KOPT-K1 (cell line): ENCODE measurements at regions not wholly inside any gene's neighbourhood (a gene's known extent, or its start where the extent isn't known, plus 50 kb on each side); places are given as distances from the start of the nearest gene placed in this dataset.

Experiments
- H3K27ac ChIP-seq: fragments of 200-600 bp; sonication (generic); 2 replicates; pipeline ENCODE4 v1.5.1; 2016; ENCODE audit warnings: antibody characterized with exemption, mild to moderate bottlenecking, low read depth, low read length; ENCODE audit not compliant: poor library complexity, severe bottlenecking
- H3K36me3 ChIP-seq: fragments of 200-600 bp; sonication (generic); 2 replicates; pipeline ENCODE4 v1.5.1; 2017; ENCODE audit warnings: antibody characterized with exemption, mild to moderate bottlenecking, low read length, moderate library complexity; ENCODE audit not compliant: insufficient read depth
- H3K9me3 ChIP-seq: fragments of 200-600 bp; sonication (generic); 2 replicates; pipeline ENCODE4 v1.5.1; 2017; ENCODE audit warnings: antibody characterized with exemption, low read length, mild to moderate bottlenecking; ENCODE audit not compliant: insufficient read depth, poor library complexity, severe bottlenecking

DNA sequence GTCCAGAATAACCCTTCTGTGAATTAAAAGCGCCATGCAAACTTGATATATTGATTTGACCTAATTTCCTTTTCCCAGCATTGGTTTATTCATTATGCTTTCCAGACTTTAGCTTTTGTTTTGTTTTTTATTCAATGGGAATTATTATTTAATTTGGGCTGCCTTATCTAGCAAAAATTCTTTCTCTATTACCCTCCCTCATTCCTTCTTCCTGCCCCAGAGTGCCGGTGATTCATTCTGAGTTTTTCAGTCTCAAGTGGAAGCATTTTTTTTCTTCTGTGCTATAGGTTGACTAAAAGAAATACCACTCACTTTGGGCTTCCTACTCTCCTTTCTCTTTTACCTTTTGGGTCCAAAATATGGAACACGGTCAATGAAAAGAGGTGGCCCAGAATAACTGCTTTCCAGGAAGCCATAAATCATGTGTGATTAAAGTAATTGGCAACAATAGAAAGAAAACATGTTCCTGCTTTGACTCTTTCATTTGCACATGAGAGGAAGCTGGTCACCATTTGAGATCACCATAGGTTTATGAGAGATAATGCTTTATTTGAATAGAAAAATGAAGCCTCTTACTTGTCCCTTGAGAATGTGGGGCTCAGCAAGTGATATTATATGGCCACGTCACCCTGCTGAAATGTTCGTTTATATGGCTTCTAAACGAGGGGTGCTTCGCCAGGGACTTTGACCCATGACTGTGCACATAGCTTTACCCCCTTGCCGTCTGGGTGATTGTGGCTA, 422.8 kb upstream of the ZEB2 start:
- Histone ChIP-seq H3K36me3 (no peaks in the 10 kb centered on the region), H3K27ac (no peak overlapping the region), H3K9me3 (no peaks in the 10 kb centered on the region)

DNA sequence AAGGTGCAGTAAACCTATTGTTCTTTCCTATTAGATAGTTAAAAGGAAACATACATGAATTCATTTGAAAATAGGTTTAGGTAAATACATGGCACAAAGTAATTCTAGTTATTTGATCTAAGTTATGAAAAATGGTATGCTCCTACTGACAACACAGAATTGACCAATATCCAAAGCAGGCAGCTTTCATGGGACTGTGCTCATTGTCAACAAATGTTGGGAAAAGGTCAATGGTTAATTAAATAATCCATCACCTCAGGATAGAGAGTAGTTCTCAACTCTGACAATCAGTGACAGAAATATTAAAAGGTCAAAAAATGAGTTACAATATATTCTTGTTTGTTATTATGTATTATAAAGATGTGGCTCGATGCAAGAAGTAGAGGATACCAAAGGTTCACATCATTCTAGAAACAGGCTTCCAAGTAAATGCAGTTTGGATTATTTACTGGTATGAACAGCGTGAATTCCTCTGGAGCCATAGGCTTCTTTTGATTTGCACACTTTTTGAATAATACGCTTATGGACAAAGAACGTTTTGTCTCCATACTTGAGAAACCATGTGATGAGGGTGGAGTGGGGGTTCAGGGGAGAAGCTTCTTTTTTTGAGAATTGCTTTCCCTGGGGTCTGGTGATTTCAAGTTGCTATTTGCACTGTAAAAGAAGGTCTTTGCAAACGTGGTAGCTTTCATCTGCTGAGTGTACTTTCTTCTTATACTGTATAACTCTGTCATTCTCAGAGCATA, 422.0 kb upstream of the ZEB2 start:
- no peaks in the 10 kb centered on the region for H3K9me3 ChIP-seq
- no peak overlapping the region for H3K27ac ChIP-seq
- no peaks in the 10 kb centered on the region for H3K36me3 ChIP-seq

DNA sequence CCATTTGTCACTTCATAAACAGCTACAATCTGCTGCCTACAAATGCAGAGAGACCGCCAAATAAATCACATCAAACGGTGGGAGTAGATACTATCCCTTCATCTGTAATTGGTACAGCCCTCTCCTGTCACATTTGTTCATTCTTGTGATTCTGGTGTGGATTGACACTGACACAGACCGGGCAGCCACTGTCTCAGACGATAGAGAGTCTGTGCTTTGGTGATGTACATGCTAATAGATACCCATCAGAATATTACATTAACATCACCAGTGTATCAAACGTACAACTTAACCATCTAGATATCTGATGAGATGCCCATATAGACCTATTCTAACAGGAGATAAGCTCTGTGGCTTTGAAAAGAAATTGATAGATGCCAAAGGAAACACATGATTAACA, 419.7 kb upstream of the ZEB2 start:
- Histone ChIP-seq H3K9me3 (no peaks in the 10 kb centered on the region), H3K36me3 (no peaks in the 10 kb centered on the region), H3K27ac (no peak overlapping the region)

DNA sequence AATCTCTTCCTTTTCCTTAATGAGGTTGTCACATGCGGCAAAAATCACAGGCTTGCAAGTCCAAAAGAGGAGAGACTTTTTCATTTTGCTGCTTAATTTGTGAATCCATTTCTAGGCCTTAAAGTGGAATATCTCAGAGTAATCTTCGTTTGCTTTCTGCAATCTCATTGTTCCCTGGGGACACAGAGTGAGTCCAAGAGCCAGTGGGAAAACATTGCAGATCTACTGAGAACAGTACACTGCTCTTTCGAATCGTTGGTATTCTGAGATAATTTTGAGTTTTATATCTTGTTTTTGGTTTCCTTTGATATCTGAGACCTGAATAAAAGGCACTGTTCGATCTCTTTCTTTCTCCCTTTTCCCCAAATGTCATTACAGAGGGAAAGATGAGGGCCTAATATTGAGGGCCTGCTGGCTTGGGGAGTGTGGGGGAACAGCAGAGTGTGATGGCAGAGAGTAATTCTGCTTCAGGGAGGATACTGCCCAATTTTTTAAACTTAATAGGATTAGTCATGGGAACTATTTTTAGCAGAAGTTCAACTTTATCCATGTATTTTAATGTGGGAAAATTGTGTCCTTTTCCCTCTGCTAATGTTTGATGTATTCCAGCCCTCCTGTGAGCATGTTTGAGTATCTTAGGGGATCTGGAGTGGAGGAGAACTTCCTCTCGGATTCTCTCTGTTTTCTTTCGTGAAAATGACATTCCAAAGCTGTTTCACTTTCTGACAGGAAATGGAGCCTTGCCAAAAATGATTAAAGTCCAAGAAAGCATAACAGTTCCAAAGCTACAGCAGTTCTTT, 418.2 kb upstream of the ZEB2 start:
- Histone ChIP-seq H3K27ac (no peak overlapping the region), H3K9me3 (no peaks in the 10 kb centered on the region), H3K36me3 (no peaks in the 10 kb centered on the region)

DNA sequence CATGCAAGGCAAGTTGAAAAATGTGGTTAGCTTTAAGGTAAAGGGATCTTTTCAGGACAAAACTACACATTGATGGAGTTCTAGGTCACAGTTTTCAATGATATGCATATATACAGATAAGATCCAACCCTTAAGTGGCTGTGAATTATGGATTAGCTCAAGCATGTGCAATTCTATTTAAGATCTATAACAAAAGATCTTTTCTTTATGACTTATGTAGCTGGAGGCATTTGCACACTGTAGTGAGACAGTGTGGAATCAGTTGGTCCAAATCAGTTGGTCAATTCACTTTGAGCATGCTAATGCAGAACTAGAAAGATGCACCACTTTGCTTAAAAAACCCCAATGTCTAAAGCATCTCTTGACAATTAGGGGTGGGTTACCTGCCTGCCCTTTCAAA, 417.1 kb upstream of the ZEB2 start:
- no peaks in the 10 kb centered on the region for H3K9me3 ChIP-seq
- H3K36me3 ChIP-seq = no peaks in the 10 kb centered on the region

DNA sequence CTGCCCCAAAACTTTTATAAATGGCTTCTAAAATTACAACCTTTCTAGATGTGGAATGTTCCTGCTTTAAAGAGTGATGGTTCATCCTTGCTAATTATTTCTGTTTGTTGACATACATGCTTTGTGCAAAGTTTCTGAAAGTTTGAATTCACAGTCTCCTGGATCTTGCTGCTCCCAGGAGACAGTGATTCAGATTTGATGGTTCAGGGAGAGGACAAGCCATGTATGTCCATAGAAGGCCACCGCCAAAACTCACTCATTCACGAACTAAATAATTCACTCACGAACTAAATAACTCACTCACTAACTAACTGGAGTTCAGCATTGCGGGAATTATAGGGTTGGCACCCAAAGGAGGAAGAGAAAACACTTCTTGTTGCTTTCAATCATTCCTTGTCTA, 416.5 kb upstream of the ZEB2 start:
- no peaks in the 10 kb centered on the region for H3K9me3 ChIP-seq
- no peak overlapping the region for H3K27ac ChIP-seq
- no peaks in the 10 kb centered on the region for H3K36me3 ChIP-seq

More for the DNA sequence above, 417.1 kb upstream of the ZEB2 start:
- no peak overlapping the region for H3K27ac ChIP-seq

DNA sequence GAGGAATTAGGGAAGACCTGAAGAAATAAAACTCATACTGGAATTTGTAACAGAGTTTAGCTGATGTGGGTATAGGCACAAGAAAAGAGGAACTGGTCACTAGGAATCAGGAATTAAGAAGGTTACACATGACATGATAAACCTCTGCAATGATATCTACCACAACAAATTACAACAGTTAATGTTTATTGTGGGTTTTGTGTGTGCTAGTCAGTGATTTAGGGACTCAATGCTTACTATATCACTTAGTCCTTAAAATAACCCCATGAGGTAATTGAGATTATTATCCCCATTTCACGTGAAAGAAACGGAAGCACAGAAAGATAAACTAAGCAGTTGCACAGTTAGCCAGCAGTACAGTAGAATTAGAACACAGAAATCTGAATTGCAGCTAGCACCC, 415.8 kb upstream of the ZEB2 start:
- Histone ChIP-seq H3K9me3 (no peaks in the 10 kb centered on the region), H3K36me3 (no peaks in the 10 kb centered on the region), H3K27ac (no peak overlapping the region)

DNA sequence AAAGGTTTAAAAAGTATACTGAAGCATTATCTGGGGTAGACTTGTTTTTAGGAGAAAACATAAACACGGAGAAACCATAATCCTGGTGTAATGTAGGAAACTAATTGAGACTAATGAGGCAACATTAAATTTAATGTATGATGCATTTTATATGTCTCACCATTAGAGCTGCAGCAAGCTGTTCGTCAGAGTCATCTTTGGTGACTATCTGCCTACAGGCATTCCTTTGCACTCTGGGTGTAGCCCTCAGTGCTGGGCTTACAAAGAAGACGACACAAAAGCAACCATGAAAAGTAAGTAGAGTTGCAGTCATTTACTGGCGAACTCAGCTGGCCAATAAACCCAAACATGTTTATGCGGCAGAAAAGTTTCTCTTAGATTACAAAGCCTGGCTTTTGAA, 415.3 kb upstream of the ZEB2 start:
- no peaks in the 10 kb centered on the region for H3K9me3 ChIP-seq
- no peak overlapping the region for H3K27ac ChIP-seq
- no peaks in the 10 kb centered on the region for H3K36me3 ChIP-seq

DNA sequence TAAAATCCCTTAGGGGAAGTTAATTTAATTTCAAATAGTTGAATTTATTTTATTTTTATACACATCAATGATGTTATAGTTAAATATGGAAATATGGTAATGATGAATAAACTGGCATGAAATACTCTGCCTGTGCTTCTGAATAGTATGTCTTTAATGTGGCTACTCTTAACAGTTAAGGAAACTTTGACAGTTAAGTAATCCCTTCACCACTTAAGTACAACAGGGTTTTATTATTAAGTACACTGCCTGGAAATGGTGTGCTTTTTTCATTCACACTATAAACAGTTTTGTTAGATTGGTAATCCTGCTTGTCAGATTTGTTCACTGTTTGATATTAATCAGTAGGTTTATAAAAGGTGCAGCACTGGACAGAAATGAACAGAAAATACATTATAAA, 412.0 kb upstream of the ZEB2 start:
- H3K9me3 ChIP-seq = no peaks in the 10 kb centered on the region
- no peak overlapping the region for H3K27ac ChIP-seq
- H3K36me3 ChIP-seq = no peaks in the 10 kb centered on the region

DNA sequence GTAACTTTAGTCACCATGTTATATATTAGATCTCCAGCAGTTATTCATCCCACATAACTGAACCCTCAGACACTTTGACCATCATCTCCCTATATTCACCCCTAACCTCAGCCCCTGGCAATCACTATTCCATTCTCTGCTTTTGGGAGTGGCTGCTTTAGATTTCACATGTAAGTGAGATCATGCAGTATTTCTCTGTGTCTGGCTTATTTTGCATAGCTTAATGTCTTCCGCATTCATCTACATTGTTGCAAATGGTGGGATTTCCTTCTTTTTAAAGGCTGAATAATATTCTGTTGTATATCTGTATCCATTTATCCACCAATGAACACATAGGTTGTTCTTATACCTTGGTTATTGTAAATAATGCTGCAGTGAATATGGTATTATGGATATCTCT, 411.6 kb upstream of the ZEB2 start:
- H3K27ac ChIP-seq = no peak overlapping the region
- no peaks in the 10 kb centered on the region for H3K9me3 ChIP-seq
- no peaks in the 10 kb centered on the region for H3K36me3 ChIP-seq

DNA sequence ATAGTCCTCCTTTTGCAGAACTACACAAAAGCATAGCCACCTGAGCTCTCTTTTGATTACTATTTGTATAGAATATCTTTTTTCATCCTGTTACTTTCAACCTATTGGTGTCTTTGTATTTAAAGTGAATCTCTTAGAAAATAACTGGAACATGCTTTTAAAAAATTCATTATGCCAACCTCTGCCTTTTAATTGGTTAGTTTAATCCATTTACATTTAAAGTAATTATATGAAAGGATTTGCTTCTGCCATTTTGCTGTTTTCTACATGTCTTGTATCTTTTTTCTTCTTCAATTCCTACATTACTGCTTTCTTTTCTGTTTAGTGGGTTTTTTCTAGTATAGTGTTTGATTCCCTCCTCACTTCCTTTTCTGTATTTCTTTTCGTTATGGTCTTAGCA, 407.5 kb upstream of the ZEB2 start:
- H3K27ac ChIP-seq = no peak overlapping the region
- no peaks in the 10 kb centered on the region for H3K9me3 ChIP-seq
- no peaks in the 10 kb centered on the region for H3K36me3 ChIP-seq

DNA sequence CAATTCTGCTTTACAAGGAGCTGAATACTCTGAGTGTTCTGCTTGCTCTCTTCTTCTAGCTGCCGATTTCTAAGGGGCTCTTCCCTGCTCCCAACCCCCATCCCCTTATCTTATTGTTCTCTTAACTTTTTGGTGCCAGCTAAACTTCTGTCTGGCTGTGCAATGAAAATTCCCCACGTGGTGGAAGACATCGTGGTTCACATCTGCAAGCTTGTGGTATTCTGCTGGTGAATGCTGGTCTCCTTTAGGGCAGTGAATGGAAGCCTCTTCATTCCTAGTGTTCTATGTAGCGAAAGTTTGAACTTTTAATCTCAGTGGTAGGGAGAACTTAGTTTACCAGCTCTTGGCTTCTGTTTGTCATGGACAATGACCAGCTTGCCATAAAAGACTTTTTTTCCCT, 406.0 kb upstream of the ZEB2 start:
- no peaks in the 10 kb centered on the region for H3K9me3 ChIP-seq
- no peaks in the 10 kb centered on the region for H3K36me3 ChIP-seq
- no peak overlapping the region for H3K27ac ChIP-seq

DNA sequence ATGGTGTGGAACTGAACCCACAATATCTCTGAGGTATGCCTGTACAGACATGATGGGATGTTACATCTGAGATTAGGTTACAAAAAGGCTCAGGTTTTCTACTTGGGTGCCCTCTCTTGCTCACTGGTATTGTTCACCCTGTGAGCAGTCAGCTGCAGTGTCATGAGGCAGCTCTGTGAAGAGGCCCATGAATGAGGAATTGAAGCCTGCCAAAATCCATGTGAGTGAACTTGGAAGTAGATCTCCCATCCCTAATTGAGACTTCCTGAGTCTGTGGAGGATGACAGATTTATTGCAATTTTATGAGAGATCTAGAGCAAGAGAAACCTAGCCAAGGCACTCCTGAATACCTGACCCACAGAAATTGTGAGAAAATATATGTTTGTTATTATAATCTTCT, 404.9 kb upstream of the ZEB2 start:
- Histone ChIP-seq H3K36me3 (no peaks in the 10 kb centered on the region), H3K27ac (no peak overlapping the region)

DNA sequence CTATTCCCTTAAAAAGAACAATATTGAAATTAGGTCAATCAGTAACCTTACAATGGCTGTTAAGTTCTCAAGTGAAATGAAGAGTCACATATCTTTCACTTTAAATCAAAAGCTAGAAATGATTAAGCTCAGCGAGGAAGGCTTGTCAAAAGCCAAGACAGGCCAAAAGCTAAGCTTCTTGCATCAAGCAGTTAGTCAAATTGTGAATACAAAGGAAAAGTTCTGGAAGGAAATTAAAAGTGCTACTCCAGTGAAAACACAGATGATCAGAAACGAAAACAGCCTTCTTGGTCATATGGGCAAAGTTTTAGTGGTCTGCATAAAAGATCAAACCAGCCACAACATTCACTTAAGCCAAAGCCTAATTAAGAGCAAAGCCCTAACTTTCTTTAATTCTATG, 402.6 kb upstream of the ZEB2 start:
- Histone ChIP-seq H3K36me3 (no peaks in the 10 kb centered on the region), H3K9me3 (no peaks in the 10 kb centered on the region), H3K27ac (no peak overlapping the region)

More for the DNA sequence above, 404.9 kb upstream of the ZEB2 start:
- no peaks in the 10 kb centered on the region for H3K9me3 ChIP-seq

DNA sequence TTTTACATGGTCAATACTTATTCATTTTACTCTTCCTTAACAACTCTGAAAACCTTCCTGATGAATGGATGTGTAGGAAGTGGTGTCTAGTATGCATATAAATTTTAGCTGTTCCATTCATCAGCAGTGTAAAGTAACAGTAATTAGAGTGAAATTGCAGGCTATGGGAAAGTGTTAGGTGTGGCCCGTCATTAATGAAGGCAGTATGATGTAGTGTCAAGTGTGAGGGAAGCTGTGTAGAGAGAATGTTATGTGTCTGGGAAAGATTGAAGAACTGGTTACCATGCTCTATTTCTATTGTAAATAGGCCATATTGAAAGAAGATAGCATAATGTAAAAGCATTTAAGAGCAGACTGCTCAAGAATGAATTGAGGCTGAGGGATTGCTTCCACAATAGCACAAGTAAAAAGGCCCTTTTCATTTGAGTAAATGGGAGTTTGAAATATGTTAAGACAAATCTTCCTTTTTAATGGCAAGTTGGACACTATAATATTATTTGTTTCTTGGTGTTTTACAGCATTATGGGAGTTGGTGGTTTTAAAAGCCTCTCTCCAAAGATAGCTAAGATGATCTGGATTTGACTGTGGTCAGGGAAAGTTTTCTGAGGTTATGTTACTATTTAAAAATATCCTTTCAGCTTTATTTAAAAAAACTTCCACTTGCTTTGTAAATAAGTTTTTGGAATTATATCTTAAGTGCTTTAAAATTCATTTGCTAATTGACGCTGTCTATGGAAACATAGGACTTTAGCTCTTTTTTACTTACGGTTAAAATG, 401.0 kb upstream of the ZEB2 start:
- Histone ChIP-seq H3K9me3 (no peaks in the 10 kb centered on the region), H3K36me3 (no peaks in the 10 kb centered on the region)

More for the DNA sequence above, 401.0 kb upstream of the ZEB2 start:
- no peak overlapping the region for H3K27ac ChIP-seq
